ENCODE measurements at regions not wholly inside any gene's neighbourhood (a gene's known extent, or its start where the extent isn't known, plus 50 kb on each side); places are given as distances from the start of the nearest gene placed in this dataset.

DNA sequence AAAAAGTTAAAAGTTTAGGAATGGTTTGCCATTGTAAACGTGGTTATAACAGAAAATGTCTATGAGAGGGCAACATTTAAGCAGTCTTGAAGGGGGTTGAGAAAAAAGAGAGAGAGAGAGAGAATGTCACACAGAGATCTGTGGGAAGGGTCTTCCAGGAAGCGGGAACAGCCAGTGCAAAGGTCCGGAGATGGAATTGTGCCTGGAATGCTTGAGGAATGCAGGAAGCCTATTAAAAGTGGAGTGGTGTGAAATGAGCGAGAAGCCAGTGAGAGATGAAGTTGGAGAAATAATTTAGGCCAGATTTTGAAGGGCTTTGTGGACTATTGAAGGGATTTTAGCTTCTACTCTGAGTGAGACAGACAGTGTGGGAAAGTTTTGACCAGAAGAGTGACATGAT is 406.8 kb upstream of the TBX3 start:
- TF ChIP-seq CTCF (IDR thresholded peaks at IDR 0.05) (no peak), POLR2A (IDR thresholded peaks at IDR 0.05) (no peak)

All from Peyer's patch (tissue), 4 donors.